LNCaP clone FGC (cell line): ENCODE measurements at regions not wholly inside any gene's neighbourhood (a gene's known extent, or its start where the extent isn't known, plus 50 kb on each side); places are given as distances from the start of the nearest gene placed in this dataset.
A peak's percentile ranks its signal among the peaks of the same experiment; 100 is the strongest.

Experiments
- DNase-seq: peaks from one replicate; pipeline ENCODE4 v3.0.0-alpha.2; 2011; ENCODE audit warnings: low read depth
- H3K4me3 ChIP-seq: 2 replicates; pipeline ENCODE4 v1.5.1; 2011; ENCODE audit warnings: mild to moderate bottlenecking, low read depth, low read length, control low read depth
- CTCF ChIP-seq: IDR thresholded peaks from 2 replicates; pipeline ENCODE4 v1.5.1; 2012; ENCODE audit warnings: mild to moderate bottlenecking; ENCODE audit not compliant: control insufficient read depth, insufficient read depth; ENCODE audit errors: extremely low read depth

DNA sequence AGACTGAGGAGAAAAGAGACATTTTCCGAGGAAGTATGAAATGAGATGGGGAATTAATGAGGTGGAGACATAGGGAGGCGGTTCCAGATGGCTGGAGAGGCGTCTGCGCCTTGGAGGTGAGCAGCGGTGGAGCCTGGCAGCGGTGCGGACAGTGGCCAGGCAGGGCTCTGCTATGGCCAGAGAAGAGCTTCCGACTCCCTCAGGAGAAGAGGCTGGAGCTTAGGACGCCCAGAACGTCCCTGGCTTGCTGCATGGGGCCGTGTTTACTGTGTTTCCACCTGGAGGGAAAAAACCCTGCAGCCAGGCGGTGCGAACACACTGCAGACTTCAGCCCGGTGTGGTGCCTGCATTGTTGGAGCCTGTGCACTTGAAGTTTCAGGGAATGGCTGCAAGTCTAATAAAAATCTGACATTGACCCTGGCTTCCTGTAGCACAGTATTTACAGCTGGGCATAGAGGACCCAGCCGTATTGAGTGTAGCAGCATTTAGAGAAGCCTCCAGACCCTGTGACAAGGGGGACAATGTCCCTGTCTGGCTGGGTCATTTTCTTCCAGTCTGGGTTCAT lies 447.1 kb upstream of the MKI67 start:
- no peak overlapping the region for H3K4me3 ChIP-seq
- DNase-seq = no peak
- no peak for TF ChIP-seq CTCF

DNA sequence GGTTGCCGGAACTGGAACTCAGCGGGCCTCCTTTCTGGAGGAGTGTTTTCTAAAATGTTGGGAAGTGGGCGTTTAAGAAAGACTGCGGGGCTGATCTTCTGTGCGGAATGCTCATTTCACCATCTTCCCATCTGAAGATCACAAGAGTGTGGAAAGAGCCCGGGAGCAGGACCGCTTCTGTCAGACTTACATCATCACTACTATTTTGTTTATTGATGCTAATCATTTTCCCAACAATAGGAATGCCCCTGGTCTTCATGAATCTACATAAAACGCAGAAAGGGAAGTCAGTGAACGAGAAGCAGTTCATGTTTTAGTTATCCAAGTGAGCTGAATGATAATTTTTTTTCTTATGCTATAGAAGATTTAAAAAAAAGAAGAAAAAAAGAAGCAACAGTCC lies 447.8 kb upstream of the MKI67 start:
- no peak for DNase-seq
- H3K4me3 ChIP-seq = no peak overlapping the region
- no peak for TF ChIP-seq CTCF

GRCh38 chr10:128574581-128575210 lies 448.5 kb upstream of the MKI67 start:
- TF ChIP-seq CTCF = no peak
- H3K4me3 ChIP-seq = peak overlapping the region; percentile 2; the same call in 1 of the 2 replicates

GRCh38 chr10:128575761-128576160 lies 449.5 kb upstream of the MKI67 start:
- no peak for DNase-seq
- no peak for TF ChIP-seq CTCF
- no peak overlapping the region for H3K4me3 ChIP-seq

More at GRCh38 chr10:128574581-128575210, 448.5 kb upstream of the MKI67 start:
- no peak for DNase-seq

DNA sequence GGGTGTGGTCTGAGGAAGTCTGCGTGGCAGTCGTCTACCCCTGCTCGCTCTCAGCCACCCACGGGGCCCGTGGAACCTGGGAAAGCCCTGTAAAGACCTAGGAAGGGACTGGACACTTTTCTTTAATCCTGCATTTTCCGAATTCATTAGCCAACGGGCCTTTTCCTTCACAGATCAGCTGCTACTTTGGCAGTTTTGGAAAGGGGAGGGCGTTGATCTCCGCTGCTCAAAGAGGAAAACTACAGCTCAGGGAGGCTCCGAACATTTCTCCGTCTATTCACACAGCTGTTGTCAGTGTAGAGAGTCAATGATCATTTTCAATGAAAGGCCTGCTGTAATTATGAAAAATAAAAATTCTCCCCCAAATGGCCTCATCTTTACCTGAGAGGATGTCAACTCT lies 450.1 kb upstream of the MKI67 start:
- no peak overlapping the region for H3K4me3 ChIP-seq
- no peak for DNase-seq
- no peak for TF ChIP-seq CTCF

DNA sequence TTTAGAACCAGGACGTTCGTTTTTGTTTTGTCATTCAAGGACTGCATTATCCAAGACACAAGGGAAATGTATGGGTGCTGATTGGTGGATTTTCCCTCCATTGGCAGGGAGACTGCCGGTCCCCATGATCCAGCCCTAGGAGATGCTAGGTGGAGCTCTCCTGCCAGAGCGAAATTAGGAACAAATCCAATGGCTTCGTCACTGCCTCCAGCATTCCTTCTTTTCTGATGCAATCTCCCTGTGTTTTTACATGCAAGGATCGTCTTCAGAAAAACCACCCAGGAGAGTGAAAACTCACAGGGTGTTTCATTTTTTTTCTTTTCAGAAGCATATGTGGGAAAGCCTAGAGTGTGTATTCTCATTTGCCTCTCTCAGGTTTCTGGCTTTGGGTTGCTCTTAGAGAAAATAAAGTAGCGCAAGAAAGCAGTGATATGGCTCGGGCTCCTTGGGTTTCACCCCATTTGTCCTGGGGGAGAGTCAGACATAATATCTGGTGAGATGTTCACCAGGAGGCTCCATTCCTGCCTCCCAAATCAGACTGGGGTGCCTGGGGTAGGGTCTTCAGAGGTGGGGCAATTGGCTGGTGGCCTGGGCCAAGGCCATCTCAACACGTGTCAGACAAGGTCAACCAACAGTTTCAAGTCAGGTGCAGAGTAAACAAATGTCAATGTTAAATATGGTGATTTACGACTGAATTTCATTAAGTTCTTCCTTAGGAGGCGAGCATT lies 450.9 kb upstream of the MKI67 start:
- no peak overlapping the region for H3K4me3 ChIP-seq
- TF ChIP-seq CTCF = no peak
- no peak for DNase-seq
